NB4 (cell line): ENCODE measurements at regions not wholly inside any gene's neighbourhood (a gene's known extent, or its start where the extent isn't known, plus 50 kb on each side); places are given as distances from the start of the nearest gene placed in this dataset.

Source experiments
- DNase-seq: peaks from one replicate; pipeline ENCODE4 v3.0.0; 2010; ENCODE audit warnings: low read depth
- H3K4me3 ChIP-seq: one replicate; pipeline ENCODE4 v1.5.1; 2011; ENCODE audit warnings: mild to moderate bottlenecking, low read depth, low read length, moderate library complexity
- CTCF ChIP-seq: IDR thresholded peaks from one replicate; pipeline ENCODE4 v1.5.1; 2012; ENCODE audit warnings: low read depth, low read length
- MAX ChIP-seq: IDR thresholded peaks from 2 replicates; pipeline ENCODE4 v1.6.1; 2011; ENCODE audit warnings: low read depth, low read length
- MYC ChIP-seq: IDR thresholded peaks from 2 replicates; pipeline ENCODE4 v1.6.1; 2011; ENCODE audit warnings: low read depth, low read length
- POLR2A ChIP-seq: IDR thresholded peaks from 2 replicates; pipeline ENCODE4 v1.6.1; 2011; ENCODE audit warnings: mild to moderate bottlenecking; ENCODE audit not compliant: insufficient read length; ENCODE audit errors: extremely low read depth

- TF ChIP-seq MAX (no peak), CTCF (no peak), POLR2A (no peak), MYC (no peak)
- DNase-seq: no peak
- no peak overlapping the region for H3K4me3 ChIP-seq
Measured at GRCh38 chr3:40973141-40973540, 226.2 kb upstream of the CTNNB1 start.

DNA sequence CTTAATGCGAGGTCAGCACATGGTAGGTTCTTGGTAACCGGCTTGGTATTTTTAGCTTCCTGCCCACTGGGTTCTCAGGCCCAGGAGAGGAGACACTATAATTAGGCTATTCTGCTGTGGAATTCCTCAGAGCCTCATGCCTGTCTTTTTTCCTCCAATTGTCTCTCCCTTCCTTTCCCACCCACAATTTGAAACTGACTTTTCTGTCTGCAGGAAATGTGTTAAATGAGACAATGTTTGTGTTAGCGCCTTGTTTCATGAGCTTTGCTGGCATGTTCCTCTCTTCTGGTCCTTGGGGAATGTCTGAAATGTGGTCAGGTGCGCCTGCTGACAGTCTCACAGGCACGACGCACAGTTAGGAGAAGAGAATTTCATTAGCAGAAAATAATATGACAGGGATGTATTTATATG lies 223.6 kb upstream of the CTNNB1 start:
- DNase-seq: no peak
- no peak overlapping the region for H3K4me3 ChIP-seq

DNA sequence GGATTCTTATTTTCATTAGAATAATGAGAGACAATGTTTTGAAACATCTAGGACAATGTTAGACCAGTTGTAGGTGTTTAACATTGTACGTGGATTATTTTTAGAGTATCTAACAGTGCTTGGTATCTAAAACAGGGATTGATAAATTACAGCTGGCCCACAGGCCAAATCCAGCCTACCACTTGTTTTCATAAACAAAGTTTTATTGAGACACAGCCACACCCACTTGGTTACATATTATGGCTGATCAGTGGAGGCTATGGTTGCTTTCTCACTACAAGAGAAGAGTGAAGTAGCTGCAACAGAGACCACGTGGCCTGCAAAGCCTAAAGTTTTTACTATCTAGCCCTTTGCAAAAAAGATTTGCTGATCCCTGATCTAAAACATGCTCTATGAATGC lies 223.1 kb upstream of the CTNNB1 start:
- no peak for DNase-seq
- TF ChIP-seq POLR2A (no peak), MAX (no peak), MYC (no peak)
- H3K4me3 ChIP-seq: no peak overlapping the region

More for the DNA sequence above, 223.6 kb upstream of the CTNNB1 start:
- TF ChIP-seq CTCF (no peak), POLR2A (no peak), MYC (no peak), MAX (no peak)

GRCh38 chr3:40978442-40978841 lies 220.9 kb upstream of the CTNNB1 start:
- DNase-seq: no peak
- no peak overlapping the region for H3K4me3 ChIP-seq
- no peak for TF ChIP-seq POLR2A
- no peak for TF ChIP-seq MAX
- no peak for TF ChIP-seq CTCF
- no peak for TF ChIP-seq MYC

DNA sequence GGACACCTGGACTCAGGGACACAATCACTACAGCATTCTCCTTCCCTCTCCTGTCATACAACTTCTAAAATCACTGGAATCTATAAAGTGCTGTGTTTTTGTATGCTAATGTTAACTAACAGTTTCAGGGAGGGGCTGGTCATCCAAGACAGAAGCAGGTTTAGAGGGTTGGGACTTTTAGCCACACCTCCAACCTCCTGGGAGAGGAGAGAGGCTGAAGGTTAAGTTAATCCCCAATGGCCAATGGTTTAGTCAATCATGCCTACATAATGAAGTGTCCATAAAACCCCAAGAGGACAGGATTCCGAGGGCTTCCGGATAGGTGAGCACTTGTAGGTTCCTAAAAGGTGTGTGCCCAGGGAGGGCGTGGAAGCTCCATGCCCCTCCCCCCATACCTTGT lies 219.3 kb upstream of the CTNNB1 start:
- no peak overlapping the region for H3K4me3 ChIP-seq
- DNase-seq: no peak
- no peak for TF ChIP-seq POLR2A
- no peak for TF ChIP-seq MYC
- TF ChIP-seq CTCF: no peak
- TF ChIP-seq MAX: no peak

- no peak for DNase-seq
- TF ChIP-seq MAX: no peak
- TF ChIP-seq CTCF: no peak
- TF ChIP-seq MYC: no peak
- TF ChIP-seq POLR2A: no peak
- no peak overlapping the region for H3K4me3 ChIP-seq
Measured at GRCh38 chr3:40980467-40980866, 218.8 kb upstream of the CTNNB1 start.
